C4-2B (cell line): ENCODE measurements at regions not wholly inside any gene's neighbourhood (a gene's known extent, or its start where the extent isn't known, plus 50 kb on each side); places are given as distances from the start of the nearest gene placed in this dataset.

Source experiments
- H3K27ac ChIP-seq: fragments of 450-650 bp; 2 replicates; pipeline ENCODE4 v1.5.1; 2017
- ZFX ChIP-seq: fragments of 450-650 bp; IDR thresholded peaks from 2 replicates; pipeline ENCODE4 v1.6.1; 2017
- TF ChIP-seq, protein P1 (sequence below): fragments of 450-650 bp; conservative IDR thresholded peaks from 2 replicates; pipeline ENCODE4 v1.5.1; 2017; ENCODE audit warnings: mild to moderate bottlenecking

DNA sequence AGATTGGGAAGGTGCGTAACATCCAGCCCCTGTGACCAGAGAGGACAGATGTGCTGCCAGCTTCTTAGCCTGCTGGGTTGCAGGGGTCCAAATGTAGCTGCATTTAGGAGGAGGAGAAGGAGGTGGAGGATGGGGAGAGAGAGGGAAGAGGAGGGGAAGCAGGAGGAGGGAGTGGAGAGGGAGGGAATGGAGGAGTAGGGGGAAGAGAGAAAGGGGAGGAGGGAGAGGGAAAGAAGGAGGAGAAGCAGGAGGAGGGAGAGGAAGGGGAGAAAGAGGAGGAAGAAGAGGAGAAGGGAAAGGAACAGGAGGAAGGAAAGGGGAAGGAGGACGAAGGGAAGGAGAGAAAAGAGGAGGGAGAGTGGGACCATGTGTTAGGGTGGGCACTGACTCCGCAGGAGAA is 108.6 kb downstream of the ABCC12 start:
- no peak overlapping the region for H3K27ac ChIP-seq
- no peak for TF ChIP-seq ZFX
- TF ChIP-seq, protein P1, sequence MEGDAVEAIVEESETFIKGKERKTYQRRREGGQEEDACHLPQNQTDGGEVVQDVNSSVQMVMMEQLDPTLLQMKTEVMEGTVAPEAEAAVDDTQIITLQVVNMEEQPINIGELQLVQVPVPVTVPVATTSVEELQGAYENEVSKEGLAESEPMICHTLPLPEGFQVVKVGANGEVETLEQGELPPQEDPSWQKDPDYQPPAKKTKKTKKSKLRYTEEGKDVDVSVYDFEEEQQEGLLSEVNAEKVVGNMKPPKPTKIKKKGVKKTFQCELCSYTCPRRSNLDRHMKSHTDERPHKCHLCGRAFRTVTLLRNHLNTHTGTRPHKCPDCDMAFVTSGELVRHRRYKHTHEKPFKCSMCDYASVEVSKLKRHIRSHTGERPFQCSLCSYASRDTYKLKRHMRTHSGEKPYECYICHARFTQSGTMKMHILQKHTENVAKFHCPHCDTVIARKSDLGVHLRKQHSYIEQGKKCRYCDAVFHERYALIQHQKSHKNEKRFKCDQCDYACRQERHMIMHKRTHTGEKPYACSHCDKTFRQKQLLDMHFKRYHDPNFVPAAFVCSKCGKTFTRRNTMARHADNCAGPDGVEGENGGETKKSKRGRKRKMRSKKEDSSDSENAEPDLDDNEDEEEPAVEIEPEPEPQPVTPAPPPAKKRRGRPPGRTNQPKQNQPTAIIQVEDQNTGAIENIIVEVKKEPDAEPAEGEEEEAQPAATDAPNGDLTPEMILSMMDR, result no peak

DNA sequence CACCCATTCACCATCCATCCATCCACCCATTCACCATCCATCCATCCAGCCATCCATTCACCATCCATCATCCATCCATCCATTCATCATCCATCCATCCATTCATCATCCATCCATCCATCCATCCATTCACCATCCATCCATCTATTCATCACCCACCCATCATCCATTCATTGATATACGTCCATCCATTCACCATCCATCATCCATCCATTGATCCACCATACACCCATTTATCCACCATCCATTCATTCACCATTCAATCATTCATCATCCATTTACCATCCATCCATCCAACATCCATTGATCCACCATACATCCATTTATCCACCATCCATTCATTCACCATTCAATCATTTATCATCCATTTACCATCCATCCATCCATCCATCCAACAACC is 111.7 kb downstream of the ABCC12 start:
- TF ChIP-seq, protein P1, result no peak
- no peak for TF ChIP-seq ZFX
- H3K27ac ChIP-seq, result no peak overlapping the region

DNA sequence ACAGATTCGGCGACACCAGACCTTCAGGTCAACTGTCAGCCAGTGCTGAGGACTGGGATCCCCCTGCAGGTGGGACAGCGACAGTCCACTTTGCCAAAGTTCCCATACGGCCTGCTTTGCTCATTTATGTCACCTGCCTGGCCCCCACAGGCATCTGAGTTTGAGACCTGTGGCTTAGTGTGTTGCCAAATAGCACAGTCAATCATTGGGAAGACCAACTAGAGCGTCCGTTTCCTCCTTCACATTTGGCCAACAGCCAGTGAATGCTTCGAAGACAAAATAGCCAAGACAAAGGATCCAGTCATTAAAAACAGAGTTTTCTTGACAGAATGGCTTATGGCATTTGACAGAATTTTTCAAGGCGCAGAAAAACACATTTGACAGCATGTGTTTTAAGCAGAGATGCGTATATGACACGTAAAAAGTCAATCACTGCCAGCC is 113.8 kb downstream of the ABCC12 start:
- TF ChIP-seq, protein P1, result peak; percentile 21; the same call in 1 of the 2 replicates
- no peak for TF ChIP-seq ZFX
- H3K27ac ChIP-seq, result no peak overlapping the region

DNA sequence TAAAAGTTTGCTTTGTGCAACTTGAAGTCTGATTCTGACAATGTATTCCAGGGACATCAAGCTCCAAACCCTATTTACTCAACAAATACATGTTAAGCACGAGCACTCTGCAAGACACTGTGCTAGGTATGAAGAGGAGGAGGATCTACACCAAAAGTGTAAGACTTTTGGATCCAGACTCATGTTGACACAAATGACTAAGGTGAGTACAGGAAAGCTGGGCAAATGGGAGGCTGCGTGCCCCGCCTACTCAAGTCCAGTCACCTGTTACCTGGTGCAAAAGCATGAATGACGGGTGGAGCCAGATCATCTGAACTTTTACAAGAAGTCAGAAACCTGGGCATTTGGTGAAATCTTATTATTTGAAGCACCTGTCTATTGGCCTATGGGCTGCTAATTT is 120.7 kb downstream of the ABCC12 start:
- no peak for TF ChIP-seq ZFX
- TF ChIP-seq, protein P1, result no peak
- no peak overlapping the region for H3K27ac ChIP-seq

DNA sequence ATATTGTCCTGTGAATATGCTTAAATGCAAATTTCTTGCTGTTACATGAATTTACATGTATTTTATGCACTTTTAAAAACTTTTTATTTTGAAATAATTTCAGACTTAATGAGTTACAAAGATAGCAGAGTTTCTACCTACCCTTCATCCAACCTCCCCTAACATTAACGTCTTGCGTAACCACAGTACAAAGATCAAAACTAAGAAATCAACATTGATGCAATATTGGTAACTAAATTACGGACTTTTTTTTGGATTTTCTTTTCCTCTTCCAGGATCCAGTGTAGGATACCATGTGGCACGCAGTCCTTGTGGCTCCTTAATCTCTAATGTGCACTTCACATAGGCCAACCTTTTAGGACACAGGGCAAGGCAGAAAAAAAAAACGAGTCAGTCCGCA is 124.9 kb downstream of the ABCC12 start:
- no peak overlapping the region for H3K27ac ChIP-seq
- TF ChIP-seq, protein P1, result no peak
- no peak for TF ChIP-seq ZFX

DNA sequence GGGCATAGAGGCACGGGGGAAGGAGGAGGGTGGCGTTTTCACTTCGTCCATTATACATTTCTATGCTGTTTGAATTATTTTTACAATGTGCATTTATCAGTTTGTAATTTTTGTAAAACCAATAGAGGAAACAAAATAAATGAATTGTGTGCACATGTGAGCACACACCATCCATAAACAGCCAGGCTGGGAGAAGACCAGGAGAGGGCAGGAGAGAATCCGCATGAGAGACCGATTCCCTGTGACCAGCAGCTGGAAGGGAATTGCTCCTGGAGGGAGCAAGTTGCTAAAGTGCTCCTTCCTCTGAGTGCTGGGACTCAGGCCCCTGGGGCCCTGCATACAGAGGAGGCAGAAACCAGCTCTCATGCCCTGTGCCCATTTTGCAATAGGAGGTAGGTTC is 126.0 kb downstream of the ABCC12 start:
- H3K27ac ChIP-seq, result no peak overlapping the region

DNA sequence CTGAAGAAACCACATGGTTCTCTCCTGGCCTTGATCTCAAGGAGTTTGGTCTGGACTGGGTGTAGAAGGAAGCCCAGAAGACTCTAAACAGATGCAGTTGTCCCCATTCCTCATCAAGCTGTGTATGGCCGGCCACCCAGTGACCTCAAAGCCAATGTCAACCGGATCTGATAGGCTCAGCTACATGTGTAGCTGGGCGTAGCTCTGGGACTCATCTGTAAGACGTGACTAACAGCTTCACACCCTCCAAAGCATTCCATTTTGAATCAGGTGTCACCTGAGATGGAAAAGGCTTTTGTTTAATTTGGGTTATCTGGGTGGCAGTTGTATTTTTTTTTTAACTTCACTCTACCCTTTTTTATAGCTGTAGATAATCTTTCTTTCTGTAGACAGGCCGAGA is 130.4 kb downstream of the ABCC12 start:
- no peak overlapping the region for H3K27ac ChIP-seq
- TF ChIP-seq ZFX, result no peak
- TF ChIP-seq, protein P1, result no peak

More for the DNA sequence above, 126.0 kb downstream of the ABCC12 start:
- TF ChIP-seq, protein P1, result no peak
- no peak for TF ChIP-seq ZFX
